Right cardiac atrium (tissue), 5 donors: ENCODE measurements at regions not wholly inside any gene's neighbourhood (a gene's known extent, or its start where the extent isn't known, plus 50 kb on each side); places are given as distances from the start of the nearest gene placed in this dataset.

Experiments used
- ATAC-seq, 2 donors: fragments of 200-7000 bp; cut with Tn5 transposase; one replicate each; pipeline versions ENCODE4 v1.8.0 to v1.9.1; 2020; ENCODE audit warnings: moderate library complexity in 2 of 2, mild to moderate bottlenecking in 1 of 2
- DNase-seq, 3 donors: peaks; one replicate each; pipeline ENCODE4 v3.0.0-alpha.2; 2020
- H3K27ac ChIP-seq: one replicate; pipeline ENCODE4 v1.5.1; 2013; ENCODE audit warnings: mild to moderate bottlenecking, low read length, control low read depth, moderate library complexity
- H3K27me3 ChIP-seq: one replicate; pipeline ENCODE4 v1.6.1; 2013; ENCODE audit not compliant: control insufficient read depth, insufficient read depth
- H3K4me1 ChIP-seq: one replicate; pipeline ENCODE4 v1.6.1; 2013; ENCODE audit warnings: low read length; ENCODE audit not compliant: control insufficient read depth, insufficient read depth
- H3K4me3 ChIP-seq: one replicate; pipeline ENCODE4 v1.5.1; 2013; ENCODE audit warnings: low read length, control low read depth
- H3K9me3 ChIP-seq: one replicate; pipeline ENCODE4 v1.6.1; 2013; ENCODE audit warnings: low read length; ENCODE audit not compliant: control insufficient read depth
- WGBS: extraction: QIAGEN DNeasy Blood & Tissue Kit; methylation state at CpG from one replicate; pipeline ENCODE4 v1.1.7; 2013; 5-methylcytosine and 5-hydroxymethylcytosine counted together
- intact Hi-C, 4 donors: fragments of 100-400 bp; cut with DNase I; formaldehyde crosslinking; loops; one replicate each; pipeline versions ENCODE4 v1.11.0 to v1.14.0; 2022 to 2023
- donor health status: healthy with polysubstance abuse.
- donor health status: DM: no; HTN: yes; CAD: no.
- donor health status: DM: no; HTN: no; CAD: no.
- donor health status: DM: no; HTN: yes; CAD: no; lungs with severe emphysema.
- donor health status: DM: yes; HTN: yes; CAD: no.

- no peaks in the 10 kb centered on the region for H3K4me1 ChIP-seq
- WGBS = 46% methylated on average over 2 of the region's 2 CpGs
- no peaks in the 10 kb centered on the region for H3K27me3 ChIP-seq
- ATAC-seq (no peak), DNase-seq (no peak)
- intact Hi-C loops = no loop called here
- H3K27ac ChIP-seq = no peak overlapping the region
- no peaks in the 10 kb centered on the region for H3K9me3 ChIP-seq
- no peak overlapping the region for H3K4me3 ChIP-seq
Measured at GRCh38 chr1:164907666-164908065, 348.7 kb downstream of the PBX1 start.

- no peak for ATAC-seq
Measured at GRCh38 chr1:164905869-164906268, 346.9 kb downstream of the PBX1 start.

GRCh38 chr1:164902491-164902890, 343.5 kb downstream of the PBX1 start:
- WGBS = 84% methylated on average over 2 of the region's 2 CpGs
- DNase-seq = no peak
- intact Hi-C loops = no loop called here
- ATAC-seq = no peak
- no peak overlapping the region for H3K27ac ChIP-seq
- no peak overlapping the region for H3K4me3 ChIP-seq
- no peaks in the 10 kb centered on the region for H3K9me3 ChIP-seq
- no peaks in the 10 kb centered on the region for H3K4me1 ChIP-seq
- H3K27me3 ChIP-seq = no peaks in the 10 kb centered on the region

More at GRCh38 chr1:164905869-164906268, 346.9 kb downstream of the PBX1 start:
- 76% methylated on average over 9 of the region's 9 CpGs for WGBS
- Histone ChIP-seq H3K27ac (no peak overlapping the region), H3K4me3 (no peak overlapping the region), H3K9me3 (no peaks in the 10 kb centered on the region), H3K27me3 (no peaks in the 10 kb centered on the region), H3K4me1 (no peaks in the 10 kb centered on the region)
- intact Hi-C loops = no loop called here
- no peak for DNase-seq
